IMR-90 (cell line): ENCODE measurements at regions not wholly inside any gene's neighbourhood (a gene's known extent, or its start where the extent isn't known, plus 50 kb on each side); places are given as distances from the start of the nearest gene placed in this dataset.

ENCODE experiments used
- ATAC-seq: fragments of 200-7000 bp; cut with Tn5 transposase; 2 replicates; pipeline ENCODE4 v1.9.1; 2020; ENCODE audit warnings: low read depth, mild to moderate bottlenecking, moderate library complexity
- BruUV-seq: library from RNA; stranded (reverse); fragments of 400-500 nt; replicated peaks from 2 replicates; lab custom pipeline; 2021; lab: Mats Ljungman, UMichigan
- CTCF ChIA-PET: fragments of 300-600 bp; formaldehyde crosslinking; extraction: SDS; loops from one replicate; lab custom pipeline; 2021; ENCODE audit warnings: antibody characterized with exemption; lab: Yijun Ruan, JAX
- POLR2A ChIA-PET: fragments of 300-600 bp; sonication (Branson Sonifier 250); formaldehyde crosslinking; loops from one replicate; lab custom pipeline; 2022; ENCODE audit warnings: antibody characterized with exemption; ENCODE audit not compliant: unreplicated experiment; lab: Charles Lee
- DNase-seq: peaks from one replicate; pipeline ENCODE4 v3.0.0; 2013
- H2AFZ ChIP-seq: replicated peaks from 2 replicates; pipeline ENCODE3; 2013; ENCODE audit warnings: low read length, mild to moderate bottlenecking; ENCODE audit not compliant: poor library complexity
- H2AK5ac ChIP-seq: 2 replicates; pipeline ENCODE4 v1.6.1; 2013; ENCODE audit warnings: low read depth, low read length, inconsistent platforms
- H2AK9ac ChIP-seq: replicated peaks from 2 replicates; pipeline ENCODE3; 2013; ENCODE audit warnings: mild to moderate bottlenecking, low read depth, low read length, moderate library complexity; ENCODE audit not compliant: poor library complexity
- H2BK120ac ChIP-seq: 2 replicates; pipeline ENCODE4 v1.6.1; 2013; ENCODE audit warnings: low read depth, low read length, inconsistent platforms
- H2BK15ac ChIP-seq: 3 replicates; pipeline ENCODE4 v1.6.1; 2013; ENCODE audit warnings: low read depth, low read length, inconsistent platforms
- H2BK20ac ChIP-seq: 2 replicates; pipeline ENCODE4 v1.6.1; 2013; ENCODE audit warnings: low read depth, mild to moderate bottlenecking, inconsistent platforms, low read length, moderate library complexity
- H2BK5ac ChIP-seq: 2 replicates; pipeline ENCODE4 v1.6.1; 2013; ENCODE audit warnings: mild to moderate bottlenecking, low read depth, low read length, inconsistent platforms; ENCODE audit not compliant: poor library complexity, severe bottlenecking
- H3K14ac ChIP-seq: replicated peaks from 2 replicates; pipeline ENCODE4 v1.6.1; 2013; ENCODE audit warnings: low read depth, low read length, inconsistent platforms
- H3K18ac ChIP-seq: 2 replicates; pipeline ENCODE4 v1.6.1; 2013; ENCODE audit warnings: low read depth, low read length, control low read depth
- H3K23ac ChIP-seq: 2 replicates; pipeline ENCODE4 v1.6.1; 2013; ENCODE audit warnings: low read depth, low read length, inconsistent platforms
- H3K27ac ChIP-seq: 2 replicates; pipeline ENCODE4 v1.5.1; 2013; ENCODE audit warnings: mild to moderate bottlenecking, control low read depth, low read length; ENCODE audit not compliant: insufficient read depth
- H3K27me3 ChIP-seq: 2 replicates; pipeline ENCODE4 v1.6.1; 2013; ENCODE audit warnings: low read length; ENCODE audit not compliant: control insufficient read depth, insufficient read depth
- H3K36me3 ChIP-seq: 2 replicates; pipeline ENCODE4 v1.6.1; 2013; ENCODE audit warnings: low read length, mixed read lengths; ENCODE audit not compliant: control insufficient read depth, insufficient read depth
- H3K4ac ChIP-seq: 2 replicates; pipeline ENCODE4 v1.6.1; 2013; ENCODE audit warnings: low read depth, low read length, inconsistent platforms
- H3K4me1 ChIP-seq: 2 replicates; pipeline ENCODE4 v1.6.1; 2013; ENCODE audit warnings: low read length, mixed read lengths; ENCODE audit not compliant: control insufficient read depth, insufficient read depth
- H3K4me2 ChIP-seq: 2 replicates; pipeline ENCODE4 v1.6.1; 2013; ENCODE audit warnings: low read depth, mild to moderate bottlenecking, control low read depth, low read length, moderate library complexity
- H3K4me3 ChIP-seq: 2 replicates; pipeline ENCODE4 v1.5.1; 2013; ENCODE audit warnings: low read depth, mild to moderate bottlenecking, control low read depth, low read length, moderate library complexity; ENCODE audit not compliant: insufficient read depth
- H3K56ac ChIP-seq: 2 replicates; pipeline ENCODE4 v1.6.1; 2013; ENCODE audit warnings: low read length, inconsistent platforms; ENCODE audit not compliant: insufficient read depth; ENCODE audit errors: extremely low read depth
- H3K79me1 ChIP-seq, 2 experiments: 2 replicates each; pipeline ENCODE4 v1.6.1; 2013; ENCODE audit warnings: low read length in 2 of 2, inconsistent platforms in 1 of 2, low read depth in 1 of 2
- H3K9ac ChIP-seq: 2 replicates; pipeline ENCODE4 v1.6.1; 2013; ENCODE audit warnings: low read depth, low read length, control low read depth
- H3K9me1 ChIP-seq: 2 replicates; pipeline ENCODE4 v1.6.1; 2013; ENCODE audit warnings: low read length, inconsistent platforms; ENCODE audit not compliant: insufficient read depth
- H3K9me3 ChIP-seq: 2 replicates; pipeline ENCODE4 v1.6.1; 2013; ENCODE audit warnings: low read length; ENCODE audit not compliant: control insufficient read depth, insufficient read depth
- H4K20me1 ChIP-seq: 2 replicates; pipeline ENCODE4 v1.6.1; 2013; ENCODE audit warnings: low read length, inconsistent platforms; ENCODE audit not compliant: insufficient read depth
- H4K5ac ChIP-seq: 2 replicates; pipeline ENCODE4 v1.6.1; 2013; ENCODE audit warnings: mild to moderate bottlenecking, low read depth, low read length, control low read depth
- H4K8ac ChIP-seq, 2 experiments: 2 replicates each; pipeline ENCODE4 v1.6.1; 2013; ENCODE audit warnings: low read depth in 2 of 2, low read length in 2 of 2, control low read depth in 1 of 2, inconsistent platforms in 1 of 2
- H4K91ac ChIP-seq: 2 replicates; pipeline ENCODE4 v1.6.1; 2013; ENCODE audit warnings: low read depth, low read length, inconsistent platforms; ENCODE audit not compliant: insufficient read depth
- FOS ChIP-seq: fragments of 150-350 bp; IDR thresholded peaks from 2 replicates; pipeline ENCODE4 v1.6.1; 2016; ENCODE audit warnings: low read depth, low read length
- MAFK ChIP-seq: IDR thresholded peaks from 2 replicates; pipeline ENCODE4 v1.6.1; 2012; ENCODE audit warnings: low read depth, low read length, improper control_type of control experiment
- POLR2A ChIP-seq: IDR thresholded peaks from 2 replicates; pipeline ENCODE4 v1.6.1; 2012; ENCODE audit warnings: mild to moderate bottlenecking, low read depth, low read length
- WGBS, 2 experiments: methylation state at CpG; one replicate each; pipeline versions ENCODE4 v1.1.5 to v1.1.7; 2013; ENCODE audit warnings: missing lambda C conversion rate in 2 of 2; ENCODE audit not compliant: insufficient read length in 1 of 2; ENCODE audit errors: extremely low coverage in 2 of 2; 5-methylcytosine and 5-hydroxymethylcytosine counted together
- dilution Hi-C: fragments of 300-500 bp; cut with HindIII; formaldehyde crosslinking; loops from one replicate; pipeline ENCODE4 v1.14.3; 2018; ENCODE audit warnings: low sequenced_read_pairs; ENCODE audit not compliant: unreplicated experiment
- in situ Hi-C: fragments of 300-500 bp; cut with MboI; formaldehyde crosslinking; loops from 3 replicates; pipeline ENCODE4 v1.14.3; 2019; ENCODE audit warnings: low sequenced_read_pairs, inconsistent platforms, mixed read lengths
- intact Hi-C: fragments of 100-400 bp; cut with micrococcal nuclease; formaldehyde crosslinking; loops from 2 replicates; pipeline ENCODE4 v1.10.0; 2022
- TF ChIP-seq, protein P1 (sequence below): fragments of 150-350 bp; IDR thresholded peaks from 2 replicates; pipeline ENCODE4 v1.6.1; 2016; ENCODE audit warnings: low read depth, mild to moderate bottlenecking, low read length, moderate library complexity, borderline replicate concordance
- TF ChIP-seq, protein P2 (sequence below): fragments of 150-350 bp; IDR thresholded peaks from 2 replicates; pipeline ENCODE4 v1.6.1; 2017; ENCODE audit warnings: mild to moderate bottlenecking, antibody characterized with exemption, low read length, low read depth

GRCh38 chr5:168182269-168182668 is 109.2 kb upstream of the WWC1 start:
- ChIA-PET CTCF (no interaction called here), POLR2A (no interaction called here)
- no peak for TF ChIP-seq FOS
- no peak for TF ChIP-seq POLR2A
- TF ChIP-seq, protein P1, sequence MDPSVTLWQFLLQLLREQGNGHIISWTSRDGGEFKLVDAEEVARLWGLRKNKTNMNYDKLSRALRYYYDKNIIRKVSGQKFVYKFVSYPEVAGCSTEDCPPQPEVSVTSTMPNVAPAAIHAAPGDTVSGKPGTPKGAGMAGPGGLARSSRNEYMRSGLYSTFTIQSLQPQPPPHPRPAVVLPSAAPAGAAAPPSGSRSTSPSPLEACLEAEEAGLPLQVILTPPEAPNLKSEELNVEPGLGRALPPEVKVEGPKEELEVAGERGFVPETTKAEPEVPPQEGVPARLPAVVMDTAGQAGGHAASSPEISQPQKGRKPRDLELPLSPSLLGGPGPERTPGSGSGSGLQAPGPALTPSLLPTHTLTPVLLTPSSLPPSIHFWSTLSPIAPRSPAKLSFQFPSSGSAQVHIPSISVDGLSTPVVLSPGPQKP = no peak
- 0 out of 2 replicates have a peak, but pooled peaks have one; percentile 28 for TF ChIP-seq MAFK
- TF ChIP-seq, protein P2, sequence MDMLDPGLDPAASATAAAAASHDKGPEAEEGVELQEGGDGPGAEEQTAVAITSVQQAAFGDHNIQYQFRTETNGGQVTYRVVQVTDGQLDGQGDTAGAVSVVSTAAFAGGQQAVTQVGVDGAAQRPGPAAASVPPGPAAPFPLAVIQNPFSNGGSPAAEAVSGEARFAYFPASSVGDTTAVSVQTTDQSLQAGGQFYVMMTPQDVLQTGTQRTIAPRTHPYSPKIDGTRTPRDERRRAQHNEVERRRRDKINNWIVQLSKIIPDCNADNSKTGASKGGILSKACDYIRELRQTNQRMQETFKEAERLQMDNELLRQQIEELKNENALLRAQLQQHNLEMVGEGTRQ = no peak
- dilution Hi-C loops = no loop called here
- H3K56ac ChIP-seq = no peak overlapping the region
- no peak overlapping the region for H2AFZ ChIP-seq
- no peak overlapping the region for H2AK9ac ChIP-seq
- ATAC-seq (no peak), DNase-seq (no peak)
- H3K27ac ChIP-seq = no peak overlapping the region
- H3K9ac ChIP-seq = no peak overlapping the region
- no peak overlapping the region for H4K91ac ChIP-seq
- intact Hi-C loops = no loop called here
- WGBS, 2 experiments = 100% methylated on average over 2 of the region's 6 CpGs; no CpG with 5 or more reads in 1 of the 2 experiments
- H3K9me3 ChIP-seq = no peaks in the 10 kb centered on the region
- H2BK20ac ChIP-seq = no peak overlapping the region
- no peak overlapping the region for H3K4me2 ChIP-seq
- H3K79me1 ChIP-seq = no peaks in the 10 kb centered on the region
- H4K20me1 ChIP-seq = no peaks in the 10 kb centered on the region
- H2AK5ac ChIP-seq = no peak overlapping the region
- no peak overlapping the region for H3K14ac ChIP-seq
- H2BK120ac ChIP-seq = no peak overlapping the region
- no peaks in the 10 kb centered on the region for H3K27me3 ChIP-seq
- no peak overlapping the region for H3K4ac ChIP-seq
- no peaks in the 10 kb centered on the region for H3K9me1 ChIP-seq
- no peak overlapping the region for H3K23ac ChIP-seq
- H4K8ac ChIP-seq = no peak overlapping the region
- in situ Hi-C loops = no loop called here
- no peaks in the 10 kb centered on the region for H3K36me3 ChIP-seq
- no peak overlapping the region for H2BK15ac ChIP-seq
- H4K5ac ChIP-seq = no peak overlapping the region
- no peaks in the 10 kb centered on the region for H3K4me1 ChIP-seq
- no peak overlapping the region for H3K4me3 ChIP-seq
- H3K18ac ChIP-seq = no peak overlapping the region
- no peak overlapping the region for H2BK5ac ChIP-seq
- no TSS peak for BruUV-seq
